ENCODE measurements at regions not wholly inside any gene's neighbourhood (a gene's known extent, or its start where the extent isn't known, plus 50 kb on each side); places are given as distances from the start of the nearest gene placed in this dataset.

GRCh38 chr12:88790231-88790630 lies 210.0 kb upstream of the KITLG start:
- TF ChIP-seq POLR2A (IDR thresholded peaks at IDR 0.05; ENCODE audit: low read depth, low read length) (no peak), TAF1 (IDR thresholded peaks at IDR 0.05; ENCODE audit: borderline replicate concordance, low read depth, low read length) (no peak)

Data from GM12892 (cell line).